Neural progenitor cell (in vitro differentiated cells): ENCODE measurements at regions not wholly inside any gene's neighbourhood (a gene's known extent, or its start where the extent isn't known, plus 50 kb on each side); places are given as distances from the start of the nearest gene placed in this dataset.

ENCODE experiments used
- DNase-seq: peaks from one replicate; pipeline ENCODE4 v3.0.0-alpha.2; 2016; ENCODE audit warnings: low spot score
- H2AFZ ChIP-seq: fragments of 200-600 bp; sonication (generic); replicated peaks from 2 replicates; pipeline ENCODE4 v1.6.1; 2016; ENCODE audit warnings: antibody characterized with exemption
- H3F3A ChIP-seq: fragments of 200-600 bp; sonication (generic); 2 replicates; pipeline ENCODE4 v1.6.1; 2016; ENCODE audit warnings: antibody characterized with exemption, low read depth
- H3K27ac ChIP-seq: fragments of 200-600 bp; sonication (generic); 2 replicates; pipeline ENCODE4 v1.5.1; 2016; ENCODE audit warnings: mild to moderate bottlenecking
- H3K27me3 ChIP-seq: fragments of 200-600 bp; sonication (generic); 2 replicates; pipeline ENCODE4 v1.6.1; 2016; ENCODE audit warnings: mild to moderate bottlenecking, moderate library complexity
- H3K36me3 ChIP-seq: fragments of 200-600 bp; sonication (generic); 2 replicates; pipeline ENCODE4 v1.5.1; 2016
- H3K4me1 ChIP-seq: fragments of 200-600 bp; sonication (generic); 2 replicates; pipeline ENCODE4 v1.6.1; 2016; ENCODE audit warnings: mixed run types
- H3K4me2 ChIP-seq: fragments of 200-600 bp; sonication (generic); 2 replicates; pipeline ENCODE4 v1.6.1; 2016
- H3K4me3 ChIP-seq: fragments of 200-600 bp; sonication (generic); 2 replicates; pipeline ENCODE4 v1.5.1; 2016
- H3K79me2 ChIP-seq: fragments of 200-600 bp; sonication (generic); 2 replicates; pipeline ENCODE4 v1.6.1; 2016; ENCODE audit warnings: low read depth
- H3K9ac ChIP-seq: fragments of 200-600 bp; sonication (generic); 2 replicates; pipeline ENCODE4 v1.6.1; 2016
- H3K9me3 ChIP-seq: fragments of 200-600 bp; sonication (generic); 2 replicates; pipeline ENCODE4 v1.5.1; 2016; ENCODE audit warnings: low read depth
- H4K20me1 ChIP-seq: fragments of 200-600 bp; sonication (generic); 2 replicates; pipeline ENCODE4 v1.6.1; 2016; ENCODE audit warnings: low read depth
- H3K27ac Mint-ChIP-seq: 3 replicates; pipeline ENCODE4 v1.8.0; 2021; ENCODE audit warnings: mixed read lengths
- H3K27me3 Mint-ChIP-seq: 2 replicates; pipeline ENCODE4 v1.8.0; 2022; ENCODE audit warnings: low read depth, mild to moderate bottlenecking, inconsistent platforms, moderate library complexity, mixed read lengths; ENCODE audit not compliant: insufficient read depth
- H3K36me3 Mint-ChIP-seq: 3 replicates; pipeline ENCODE4 v1.8.0; 2021; ENCODE audit warnings: mixed read lengths
- H3K4me1 Mint-ChIP-seq: 3 replicates; pipeline ENCODE4 v1.8.0; 2021; ENCODE audit warnings: mixed read lengths
- H3K4me3 Mint-ChIP-seq: 3 replicates; pipeline ENCODE4 v1.8.0; 2021; ENCODE audit warnings: mild to moderate bottlenecking, moderate library complexity, mixed read lengths
- H3K9me3 Mint-ChIP-seq: 3 replicates; pipeline ENCODE4 v1.8.0; 2020; ENCODE audit warnings: mixed read lengths
- CTCF ChIP-seq: fragments of 200-600 bp; sonication (generic); IDR thresholded peaks from 2 replicates; pipeline ENCODE4 v1.5.1; 2017; ENCODE audit warnings: antibody characterized with exemption, mild to moderate bottlenecking
- EZH2 ChIP-seq: fragments of 200-600 bp; sonication (generic); IDR thresholded peaks from 2 replicates; pipeline ENCODE4 v1.6.1; 2017; ENCODE audit warnings: antibody characterized with exemption, mild to moderate bottlenecking, moderate library complexity
- EZH2phosphoT487 ChIP-seq: fragments of 200-600 bp; sonication (generic); IDR thresholded peaks from 2 replicates; pipeline ENCODE4 v1.6.1; 2017; ENCODE audit warnings: antibody characterized with exemption

DNA sequence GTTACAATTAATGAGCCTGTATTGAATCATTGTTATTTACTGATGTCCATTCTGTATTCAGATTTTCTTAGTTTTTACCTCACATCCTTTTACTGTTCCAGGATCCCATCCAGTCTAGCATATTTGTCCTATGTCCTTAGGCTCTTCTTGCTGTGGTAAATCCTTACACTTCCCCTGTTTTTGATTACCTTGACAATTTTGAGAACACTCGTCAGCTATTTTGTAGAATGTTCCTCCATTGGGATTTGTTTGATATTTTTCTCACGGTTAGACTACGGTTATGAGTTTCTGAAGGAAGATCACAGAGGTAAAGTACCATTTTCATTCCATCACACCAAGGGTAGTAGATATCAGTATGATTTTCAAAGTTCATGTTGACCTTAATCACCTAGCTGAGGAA, 202.3 kb downstream of the AKAIN1 start:
- no peak overlapping the region for H3K9ac ChIP-seq
- H4K20me1 ChIP-seq, result no peaks in the 10 kb centered on the region
- no peak overlapping the region for H2AFZ ChIP-seq
- no peak overlapping the region for H3K27ac ChIP-seq
- no peaks in the 10 kb centered on the region for H3K9me3 Mint-ChIP-seq
- no peaks in the 10 kb centered on the region for H3K27me3 ChIP-seq
- H3F3A ChIP-seq, result no peaks in the 10 kb centered on the region
- H3K4me3 ChIP-seq, result no peak overlapping the region
- H3K79me2 ChIP-seq, result no peaks in the 10 kb centered on the region
- no peak overlapping the region for H3K4me2 ChIP-seq
- peaks cover 4% of the 10 kb centered on the region for H3K4me1 ChIP-seq
- DNase-seq, result no peak
- no peaks in the 10 kb centered on the region for H3K4me1 Mint-ChIP-seq
- H3K4me3 Mint-ChIP-seq, result no peak overlapping the region
- no peaks in the 10 kb centered on the region for H3K36me3 ChIP-seq
- TF ChIP-seq EZH2 (no peak), EZH2phosphoT487 (no peak), CTCF (no peak)
- no peaks in the 10 kb centered on the region for H3K36me3 Mint-ChIP-seq
- no peaks in the 10 kb centered on the region for H3K9me3 ChIP-seq
- no peak overlapping the region for H3K27ac Mint-ChIP-seq
- peaks cover 8% of the 10 kb centered on the region for H3K27me3 Mint-ChIP-seq

DNA sequence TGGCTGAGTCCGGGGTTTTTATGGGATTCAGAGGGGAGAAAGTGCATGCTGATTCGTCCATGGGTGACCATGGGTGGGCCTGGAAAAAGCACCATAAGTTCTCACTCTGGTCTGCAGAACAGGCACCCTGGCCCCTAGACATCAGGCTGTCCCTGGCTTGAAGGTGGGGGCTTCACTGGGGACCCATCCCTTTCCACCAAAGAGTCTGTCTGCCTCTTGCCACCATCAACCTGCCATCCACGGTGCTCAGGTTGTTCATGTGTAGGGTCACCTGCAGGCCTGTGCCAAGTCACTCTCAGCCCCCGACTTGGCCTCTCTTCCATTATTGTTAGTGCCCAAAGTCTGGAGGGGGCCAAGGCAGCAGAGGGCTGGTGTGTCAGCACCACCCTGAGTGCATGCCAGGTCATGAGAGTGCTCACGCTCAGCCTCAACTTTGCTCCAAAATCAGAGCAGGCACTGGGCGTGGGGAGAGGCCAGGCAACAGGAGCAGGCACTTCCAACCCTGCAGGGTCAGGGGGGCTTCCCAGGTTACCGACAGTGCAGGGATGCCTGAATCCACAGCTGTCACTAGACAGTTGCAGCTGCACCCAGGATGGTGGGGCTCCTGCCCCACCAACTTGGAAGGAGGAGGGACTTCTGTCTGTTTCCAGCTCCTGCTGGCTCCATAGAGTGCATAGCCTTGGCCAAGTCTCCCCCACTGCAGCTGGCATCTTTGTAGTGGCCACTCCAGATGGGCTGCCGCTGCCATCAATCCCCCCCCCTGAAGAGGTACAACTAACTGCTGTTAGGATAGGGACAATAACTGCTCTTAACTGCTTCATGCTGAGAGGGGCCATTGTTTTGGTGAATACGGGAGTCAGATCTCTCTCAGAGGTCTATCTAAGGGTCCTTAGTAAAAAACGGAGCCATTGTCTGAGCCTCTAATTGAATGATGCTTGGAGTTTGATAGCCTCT, 209.3 kb downstream of the AKAIN1 start:
- H3K27ac Mint-ChIP-seq, result no peak overlapping the region
- no peaks in the 10 kb centered on the region for H3K9me3 ChIP-seq
- peak overlapping the region; percentile 41 for H3K4me2 ChIP-seq
- peaks cover 8% of the 10 kb centered on the region for H3F3A ChIP-seq
- H3K79me2 ChIP-seq, result no peaks in the 10 kb centered on the region
- peaks cover 3% of the 10 kb centered on the region for H3K9me3 Mint-ChIP-seq
- peaks cover 8% of the 10 kb centered on the region for H3K27me3 Mint-ChIP-seq
- peak; percentile 81 for TF ChIP-seq EZH2phosphoT487
- TF ChIP-seq CTCF, result no peak
- peaks cover 20% of the 10 kb centered on the region for H3K4me1 ChIP-seq
- no peaks in the 10 kb centered on the region for H4K20me1 ChIP-seq
- H3K4me3 Mint-ChIP-seq, result no peak overlapping the region
- no peak overlapping the region for H3K4me3 ChIP-seq
- H3K36me3 ChIP-seq, result no peaks in the 10 kb centered on the region
- H3K27ac ChIP-seq, result no peak overlapping the region
- DNase-seq, result peak; percentile 81
- no peak overlapping the region for H2AFZ ChIP-seq
- no peaks in the 10 kb centered on the region for H3K36me3 Mint-ChIP-seq
- no peak overlapping the region for H3K9ac ChIP-seq
- peaks cover 4% of the 10 kb centered on the region for H3K4me1 Mint-ChIP-seq
- no peaks in the 10 kb centered on the region for H3K27me3 ChIP-seq

GRCh38 chr18:4986677-4987076, 210.4 kb downstream of the AKAIN1 start:
- H3K36me3 Mint-ChIP-seq, result no peaks in the 10 kb centered on the region
- no peak for TF ChIP-seq EZH2phosphoT487
- no peak for TF ChIP-seq CTCF
- no peak for TF ChIP-seq EZH2
- no peak overlapping the region for H3K9ac ChIP-seq
- H3K4me3 ChIP-seq, result no peak overlapping the region
- H4K20me1 ChIP-seq, result no peaks in the 10 kb centered on the region
- peaks cover 9% of the 10 kb centered on the region for H3K27me3 Mint-ChIP-seq
- no peaks in the 10 kb centered on the region for H3K36me3 ChIP-seq
- peaks cover 4% of the 10 kb centered on the region for H3K4me1 Mint-ChIP-seq
- peaks cover 8% of the 10 kb centered on the region for H3F3A ChIP-seq
- no peak overlapping the region for H3K27ac Mint-ChIP-seq
- no peak overlapping the region for H3K27ac ChIP-seq
- no peak overlapping the region for H3K4me3 Mint-ChIP-seq
- peaks cover 7% of the 10 kb centered on the region for H3K9me3 Mint-ChIP-seq
- no peaks in the 10 kb centered on the region for H3K79me2 ChIP-seq
- no peak overlapping the region for H2AFZ ChIP-seq
- H3K4me2 ChIP-seq, result no peak overlapping the region
- DNase-seq, result no peak
- no peaks in the 10 kb centered on the region for H3K9me3 ChIP-seq
- peaks cover 20% of the 10 kb centered on the region for H3K4me1 ChIP-seq
- H3K27me3 ChIP-seq, result no peaks in the 10 kb centered on the region
